IPS-20b (cell line): ENCODE measurements at regions not wholly inside any gene's neighbourhood (a gene's known extent, or its start where the extent isn't known, plus 50 kb on each side); places are given as distances from the start of the nearest gene placed in this dataset.
A peak's percentile ranks its signal among the peaks of the same experiment; 100 is the strongest.

Experiments
- H3K27ac ChIP-seq: one replicate; pipeline ENCODE4 v1.5.1; 2013; ENCODE audit warnings: low read length
- H3K27me3 ChIP-seq: 2 replicates; pipeline ENCODE4 v1.6.1; 2013; ENCODE audit warnings: mild to moderate bottlenecking, low read length, inconsistent platforms; ENCODE audit not compliant: insufficient read depth
- H3K36me3 ChIP-seq: 2 replicates; pipeline ENCODE4 v1.6.1; 2013; ENCODE audit warnings: low read depth, mild to moderate bottlenecking, inconsistent platforms, low read length, moderate library complexity; ENCODE audit not compliant: insufficient read depth
- H3K4me1 ChIP-seq: 2 replicates; pipeline ENCODE4 v1.6.1; 2013; ENCODE audit warnings: mild to moderate bottlenecking, control low read depth, inconsistent platforms, low read length, moderate library complexity; ENCODE audit not compliant: insufficient read depth
- H3K4me3 ChIP-seq: 2 replicates; pipeline ENCODE4 v1.5.1; 2013; ENCODE audit warnings: mild to moderate bottlenecking, low read length, inconsistent platforms
- H3K9ac ChIP-seq: 2 replicates; pipeline ENCODE4 v1.6.1; 2013; ENCODE audit warnings: low read depth, mild to moderate bottlenecking, inconsistent platforms, low read length, moderate library complexity
- H3K9me3 ChIP-seq: 2 replicates; pipeline ENCODE4 v1.6.1; 2013; ENCODE audit warnings: mild to moderate bottlenecking, low read depth, low read length, inconsistent platforms; ENCODE audit not compliant: insufficient read depth

DNA sequence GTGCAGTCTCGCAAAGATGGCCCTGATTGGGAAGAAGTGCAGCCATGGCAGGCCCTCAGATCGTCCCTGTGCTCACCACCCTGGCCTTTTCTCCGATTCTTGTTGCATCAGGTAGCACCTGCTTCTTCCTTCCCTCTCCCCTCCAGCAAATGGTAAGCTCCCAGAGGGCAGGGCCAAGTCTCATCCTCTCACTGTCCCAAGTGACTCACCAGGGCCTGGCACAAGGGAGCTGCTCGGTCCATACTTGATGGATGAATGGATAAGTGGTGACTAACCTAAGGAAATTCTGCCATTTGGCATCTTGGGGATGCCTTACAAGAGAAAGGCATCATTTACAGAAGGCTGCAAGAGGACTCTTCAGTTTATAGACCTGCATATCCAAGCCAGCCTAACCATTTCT, 84.9 kb downstream of the ZIC5 start:
- H3K4me3 ChIP-seq, result no peak overlapping the region
- no peak overlapping the region for H3K9ac ChIP-seq
- 0 out of 2 replicates have a peak, but pooled peaks cover 9% of the 10 kb centered on the region for H3K27me3 ChIP-seq
- peaks cover 7% of the 10 kb centered on the region; the same call in 1 of the 2 replicates for H3K4me1 ChIP-seq
- H3K36me3 ChIP-seq, result no peaks in the 10 kb centered on the region
- no peak overlapping the region for H3K27ac ChIP-seq
- H3K9me3 ChIP-seq, result no peaks in the 10 kb centered on the region

DNA sequence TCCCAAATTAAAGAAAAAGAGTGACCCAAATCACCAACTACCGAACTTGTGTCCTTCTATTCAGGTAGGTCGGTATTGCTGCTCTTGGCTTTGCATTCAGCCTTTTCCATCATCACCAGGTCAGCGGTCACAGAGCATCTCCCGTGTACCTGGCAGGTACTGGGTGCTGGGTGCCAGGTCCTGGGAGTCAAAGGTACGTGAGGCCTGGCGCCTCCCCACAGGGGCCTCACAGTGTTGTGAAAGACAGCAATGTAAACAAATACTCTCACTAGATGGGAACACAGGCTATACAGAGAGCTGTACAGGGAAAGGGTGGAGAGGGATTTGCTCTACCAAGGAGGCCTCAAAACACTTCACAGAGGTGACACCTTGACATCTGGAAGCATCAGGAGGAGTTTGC, 86.7 kb downstream of the ZIC5 start:
- no peaks in the 10 kb centered on the region for H3K36me3 ChIP-seq
- no peak overlapping the region for H3K4me3 ChIP-seq
- no peaks in the 10 kb centered on the region for H3K4me1 ChIP-seq

DNA sequence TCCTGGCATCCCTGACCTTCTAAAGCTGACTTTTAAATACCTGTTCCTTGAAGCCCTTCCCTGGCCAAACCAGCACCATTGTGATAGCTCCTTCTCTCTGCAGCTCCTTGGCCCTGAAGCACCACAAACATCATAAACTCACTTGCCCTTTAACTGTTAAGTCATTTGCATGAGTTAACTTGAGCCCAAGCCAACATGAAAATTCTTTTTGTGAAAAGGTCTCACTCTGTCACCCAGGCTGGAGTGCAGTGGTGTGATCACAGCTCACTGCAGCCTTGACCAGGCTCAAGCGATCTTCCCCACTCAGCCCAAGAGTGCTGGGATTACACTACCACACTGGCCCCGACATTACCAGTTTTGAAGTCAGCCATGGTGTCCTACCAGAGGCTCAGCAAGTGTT, 87.8 kb downstream of the ZIC5 start:
- no peaks in the 10 kb centered on the region for H3K4me1 ChIP-seq
- H3K27ac ChIP-seq, result no peak overlapping the region
- no peaks in the 10 kb centered on the region for H3K27me3 ChIP-seq
- no peak overlapping the region for H3K4me3 ChIP-seq
- H3K36me3 ChIP-seq, result no peaks in the 10 kb centered on the region
- no peak overlapping the region for H3K9ac ChIP-seq
- H3K9me3 ChIP-seq, result no peaks in the 10 kb centered on the region

More for the DNA sequence above, 86.7 kb downstream of the ZIC5 start:
- Histone ChIP-seq H3K27me3 (no peaks in the 10 kb centered on the region), H3K9ac (no peak overlapping the region), H3K9me3 (no peaks in the 10 kb centered on the region), H3K27ac (no peak overlapping the region)

DNA sequence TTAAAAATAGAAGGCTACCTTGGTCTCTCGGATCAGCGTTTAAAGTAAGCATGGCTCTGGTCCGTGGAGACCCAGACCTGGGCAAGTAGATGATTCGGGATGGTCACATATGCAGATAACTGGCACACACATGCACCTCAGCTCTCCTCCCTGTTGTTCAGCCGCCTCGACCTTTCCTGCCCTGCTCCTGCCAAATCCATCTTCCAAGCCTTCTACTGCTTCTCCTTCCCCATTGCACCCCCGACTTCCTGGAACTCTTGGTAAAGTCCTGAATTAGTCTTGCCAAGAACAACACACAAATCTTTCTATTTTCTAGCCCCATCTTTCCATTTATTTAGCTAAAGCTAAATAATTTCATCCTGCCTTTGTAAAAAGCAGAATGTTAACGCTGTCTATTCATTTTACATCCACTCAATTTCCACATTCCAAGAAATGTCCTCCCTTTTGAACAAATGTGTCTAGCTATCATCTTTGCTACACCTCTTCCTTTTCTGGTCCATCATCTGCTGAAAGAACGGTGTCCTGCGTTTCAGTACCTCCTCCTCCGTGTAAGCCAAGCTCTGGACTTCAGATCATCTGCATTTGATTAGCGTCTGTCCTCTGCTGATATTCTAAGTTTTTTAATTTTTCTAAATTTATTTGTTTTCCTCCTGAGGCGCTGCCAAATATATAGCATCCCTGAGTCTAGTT, 92.5 kb downstream of the ZIC5 start:
- no peak overlapping the region for H3K4me3 ChIP-seq
- no peaks in the 10 kb centered on the region for H3K4me1 ChIP-seq
- no peaks in the 10 kb centered on the region for H3K27me3 ChIP-seq
- no peak overlapping the region for H3K9ac ChIP-seq
- no peaks in the 10 kb centered on the region for H3K36me3 ChIP-seq
- H3K9me3 ChIP-seq, result no peaks in the 10 kb centered on the region
- no peak overlapping the region for H3K27ac ChIP-seq

DNA sequence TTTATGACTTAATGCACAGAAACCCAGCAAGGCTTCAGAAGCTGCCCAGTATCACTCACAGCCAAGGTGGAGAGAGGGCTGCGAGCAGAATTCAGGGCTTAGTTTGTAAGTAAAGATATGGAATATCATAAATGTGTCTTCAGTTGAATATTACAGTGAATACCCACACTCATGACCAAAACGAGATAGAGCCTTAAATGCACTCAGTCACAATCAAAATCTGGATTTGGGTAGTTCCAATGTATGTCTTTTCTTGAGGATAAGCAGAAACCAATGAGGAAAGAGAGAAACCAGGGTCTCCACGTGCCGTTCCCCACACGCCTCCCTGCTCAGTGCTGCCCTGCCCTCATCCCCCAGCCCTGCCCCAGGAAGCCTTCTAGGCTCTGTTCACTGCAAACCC, 94.9 kb downstream of the ZIC5 start:
- Histone ChIP-seq H3K4me1 (no peaks in the 10 kb centered on the region; the same call in 1 of the 2 replicates), H3K36me3 (no peaks in the 10 kb centered on the region), H3K4me3 (no peak overlapping the region), H3K9me3 (no peaks in the 10 kb centered on the region), H3K27me3 (no peaks in the 10 kb centered on the region), H3K27ac (no peak overlapping the region), H3K9ac (no peak overlapping the region)

DNA sequence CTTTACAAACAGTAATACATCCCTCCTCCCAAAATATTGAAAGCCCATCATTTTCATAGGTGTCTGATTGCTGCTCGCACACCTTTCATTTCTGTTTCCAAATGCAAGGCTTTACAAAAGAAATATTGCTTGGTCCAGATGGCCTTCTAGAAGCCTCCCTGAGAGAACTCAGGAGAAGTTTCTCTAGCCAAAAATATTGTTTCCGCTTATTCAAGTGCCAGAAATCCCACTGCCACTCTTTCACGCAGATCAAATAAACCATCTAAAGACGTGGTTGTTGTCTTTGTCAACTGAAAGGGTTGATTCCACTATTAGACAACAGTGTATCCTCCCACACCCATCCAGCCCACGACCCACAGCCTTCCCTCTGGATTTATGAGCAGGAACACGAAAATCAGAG, 96.2 kb downstream of the ZIC5 start:
- no peak overlapping the region for H3K9ac ChIP-seq
- no peak overlapping the region for H3K27ac ChIP-seq
- no peaks in the 10 kb centered on the region for H3K36me3 ChIP-seq
- H3K9me3 ChIP-seq, result no peaks in the 10 kb centered on the region
- peaks cover 12% of the 10 kb centered on the region for H3K4me1 ChIP-seq
- no peaks in the 10 kb centered on the region for H3K27me3 ChIP-seq
- H3K4me3 ChIP-seq, result no peak overlapping the region

DNA sequence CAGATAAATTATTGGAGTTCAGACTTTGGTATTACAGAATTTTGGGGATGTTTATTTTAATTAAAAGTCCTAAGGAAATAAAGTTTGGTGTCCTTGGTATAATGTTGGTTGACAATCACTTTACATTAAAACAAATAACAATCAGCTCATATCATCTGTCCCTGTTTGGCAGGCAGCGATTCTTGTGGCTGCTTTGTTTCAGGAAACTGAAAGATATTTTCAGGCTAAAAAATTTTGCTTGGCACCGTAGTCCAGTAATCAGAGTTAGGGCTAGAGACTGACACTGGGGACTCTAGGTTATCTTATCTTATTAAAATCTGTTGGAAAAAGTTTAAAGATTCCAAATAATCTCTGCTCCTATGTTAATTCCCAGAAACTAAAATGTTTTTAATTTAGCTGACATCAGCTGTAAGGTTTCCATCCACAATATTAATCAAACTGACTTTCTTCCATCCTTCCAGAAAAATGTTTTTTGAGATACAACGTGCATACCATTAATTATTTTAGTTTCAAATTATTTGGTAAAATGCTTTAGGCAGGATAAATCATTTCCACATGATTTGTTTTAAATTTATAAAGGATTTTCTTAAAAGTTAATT, 97.6 kb downstream of the ZIC5 start:
- no peak overlapping the region for H3K4me3 ChIP-seq
- H3K4me1 ChIP-seq, result peaks cover 14% of the 10 kb centered on the region
- H3K27me3 ChIP-seq, result no peaks in the 10 kb centered on the region
- no peaks in the 10 kb centered on the region for H3K36me3 ChIP-seq
- H3K9ac ChIP-seq, result no peak overlapping the region
- no peaks in the 10 kb centered on the region for H3K9me3 ChIP-seq
- H3K27ac ChIP-seq, result no peak overlapping the region

DNA sequence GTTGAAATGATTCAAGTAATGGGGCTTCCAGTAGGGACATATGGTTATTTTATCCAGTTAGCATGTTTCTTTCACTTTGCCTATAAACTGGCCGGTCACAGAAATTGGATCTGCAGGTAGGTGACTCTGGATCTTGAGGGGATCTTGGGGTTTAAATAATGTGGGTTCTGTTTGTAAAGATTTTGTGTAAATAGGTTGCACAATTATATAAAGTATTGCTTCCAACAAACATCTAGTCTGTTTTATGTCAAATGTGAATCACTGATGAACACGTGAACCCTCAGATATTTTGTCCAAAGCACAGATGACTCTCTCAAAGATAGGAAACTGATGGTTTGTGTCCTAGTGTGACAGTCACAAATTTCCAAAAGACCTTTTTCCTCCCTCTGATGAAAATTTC, 98.4 kb downstream of the ZIC5 start:
- Histone ChIP-seq H3K9ac (no peak overlapping the region), H3K27me3 (no peaks in the 10 kb centered on the region), H3K4me1 (peaks cover 14% of the 10 kb centered on the region), H3K36me3 (no peaks in the 10 kb centered on the region), H3K9me3 (no peaks in the 10 kb centered on the region), H3K4me3 (no peak overlapping the region), H3K27ac (no peak overlapping the region)

DNA sequence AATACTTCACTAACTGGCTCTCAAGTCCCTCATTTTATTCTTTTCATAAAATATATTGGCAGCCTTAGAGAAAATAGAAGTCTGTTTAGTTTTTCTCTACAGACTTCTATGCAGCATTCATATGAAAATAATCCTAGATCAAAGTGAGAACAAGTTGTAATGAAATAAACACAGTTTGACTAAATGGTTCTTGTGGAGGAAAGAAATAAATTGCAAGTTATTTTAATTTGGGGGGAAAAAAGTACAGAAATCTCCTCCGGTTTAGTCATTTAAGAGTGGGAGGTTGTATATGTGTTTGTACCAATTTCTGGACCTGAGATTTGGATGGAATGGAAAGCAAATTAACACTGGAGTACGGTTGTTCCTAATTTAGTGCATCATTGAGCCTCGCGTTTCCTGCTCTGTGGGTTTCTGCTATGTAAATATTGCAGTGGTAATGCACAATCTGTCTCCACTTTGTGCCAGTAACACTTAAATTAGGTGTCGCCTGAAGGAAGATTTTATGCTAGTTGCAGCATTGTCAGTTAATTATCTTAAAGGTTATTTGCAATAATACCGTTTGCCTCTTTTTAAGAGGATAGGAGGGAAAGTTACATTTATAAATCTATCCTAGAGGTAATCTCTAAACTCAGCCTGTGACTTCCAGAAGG, 100.2 kb downstream of the ZIC5 start:
- Histone ChIP-seq H3K4me3 (no peak overlapping the region), H3K36me3 (no peaks in the 10 kb centered on the region), H3K27me3 (no peaks in the 10 kb centered on the region), H3K9me3 (no peaks in the 10 kb centered on the region), H3K27ac (no peak overlapping the region), H3K9ac (no peak overlapping the region), H3K4me1 (peaks cover 18% of the 10 kb centered on the region)

DNA sequence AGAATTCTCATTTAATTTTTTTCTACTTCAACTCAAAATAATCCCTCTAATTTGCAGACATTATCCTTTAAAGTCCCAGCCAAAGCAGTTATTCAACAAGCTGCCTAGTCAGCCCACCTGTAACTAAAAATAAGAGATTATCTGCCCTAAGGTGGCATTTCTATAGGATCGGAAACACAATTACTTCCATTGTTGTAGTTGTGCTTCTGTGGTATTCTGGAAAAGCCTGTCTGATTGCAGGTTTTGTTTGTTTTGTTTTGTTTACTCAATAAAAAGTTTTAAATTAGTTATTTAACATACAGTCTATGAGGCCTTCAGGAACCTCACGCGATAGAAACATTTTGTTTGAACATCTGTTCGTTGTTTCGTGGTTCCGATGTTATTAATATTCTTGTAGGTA, 101.0 kb downstream of the ZIC5 start:
- H3K4me3 ChIP-seq, result no peak overlapping the region; the same call in 1 of the 2 replicates
- H3K27me3 ChIP-seq, result no peaks in the 10 kb centered on the region
- no peak overlapping the region for H3K9ac ChIP-seq
- H3K9me3 ChIP-seq, result no peaks in the 10 kb centered on the region
- peak overlapping the region; percentile 34 for H3K27ac ChIP-seq
- peaks cover 20% of the 10 kb centered on the region for H3K4me1 ChIP-seq
- no peaks in the 10 kb centered on the region for H3K36me3 ChIP-seq

DNA sequence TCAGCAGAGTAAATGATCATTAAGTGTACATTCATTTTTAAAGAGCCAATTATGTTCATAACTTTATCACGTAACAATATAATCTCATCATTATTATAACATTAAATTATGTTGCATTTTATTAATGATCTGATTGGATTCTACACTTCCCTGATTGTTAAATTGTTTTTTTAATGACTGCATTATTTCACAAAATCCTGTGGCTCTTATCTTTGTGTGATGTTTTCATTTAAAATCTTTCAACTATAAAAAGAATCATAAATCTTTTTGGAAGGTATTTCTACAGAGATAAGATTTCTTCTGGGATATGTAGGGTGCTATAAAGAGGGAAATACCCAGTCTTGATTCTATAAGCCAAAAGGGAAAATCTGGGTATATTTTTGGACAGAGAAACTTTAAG, 101.7 kb downstream of the ZIC5 start:
- H3K4me3 ChIP-seq, result no peak overlapping the region
- H3K4me1 ChIP-seq, result peaks cover 27% of the 10 kb centered on the region
- no peak overlapping the region for H3K9ac ChIP-seq
- no peaks in the 10 kb centered on the region for H3K27me3 ChIP-seq
- no peak overlapping the region for H3K27ac ChIP-seq
- H3K36me3 ChIP-seq, result no peaks in the 10 kb centered on the region
- no peaks in the 10 kb centered on the region for H3K9me3 ChIP-seq

DNA sequence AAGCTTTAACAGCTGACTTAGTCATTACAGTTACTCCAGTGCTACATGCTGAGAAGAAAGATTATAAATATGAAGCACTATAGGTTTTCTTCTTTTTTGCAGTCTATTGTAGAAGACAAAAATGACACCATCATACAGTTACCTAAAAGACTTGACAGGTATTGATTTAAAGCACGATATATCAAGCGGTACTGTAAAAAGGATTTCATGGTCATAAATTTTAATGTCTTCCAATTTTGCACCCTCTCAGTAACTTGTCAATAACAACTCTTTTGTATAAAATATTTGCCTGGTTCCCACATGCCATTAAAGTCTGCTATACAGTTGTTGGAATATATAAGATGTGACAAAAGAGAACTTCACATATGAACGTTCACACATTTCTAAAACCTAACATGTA, 102.8 kb downstream of the ZIC5 start:
- Histone ChIP-seq H3K27ac (no peak overlapping the region), H3K9me3 (no peaks in the 10 kb centered on the region), H3K27me3 (no peaks in the 10 kb centered on the region), H3K4me1 (peaks cover 38% of the 10 kb centered on the region), H3K36me3 (no peaks in the 10 kb centered on the region), H3K9ac (no peak overlapping the region), H3K4me3 (no peak overlapping the region)
